ENCODE measurements at regions not wholly inside any gene's neighbourhood (a gene's known extent, or its start where the extent isn't known, plus 50 kb on each side); places are given as distances from the start of the nearest gene placed in this dataset.

DNA sequence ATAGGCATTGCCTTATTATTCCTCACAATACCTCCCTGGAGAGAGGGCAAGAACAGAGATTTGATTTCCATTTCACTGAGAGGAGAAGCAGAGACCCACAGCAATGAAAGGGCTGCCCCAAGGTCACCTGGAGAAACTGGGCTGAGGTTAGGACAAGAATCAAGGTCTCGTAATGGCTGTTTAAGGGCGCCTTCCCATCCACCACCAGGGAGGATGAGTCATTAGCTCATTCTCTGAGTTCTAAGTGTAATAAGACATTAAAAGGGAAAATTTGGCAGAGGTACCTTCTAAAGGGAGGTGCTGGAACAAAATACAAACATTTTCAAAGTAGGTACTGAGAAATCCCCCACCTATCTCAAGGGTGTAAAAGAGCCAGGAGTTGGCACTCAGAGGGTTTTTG lies 52.6 kb upstream of the TCERG1 start:
- Mint-ChIP-seq H3K4me1 (ENCODE audit: low read depth) (no peaks in the 10 kb centered on the region), H3K27ac (no peak overlapping the region), H3K4me3 (no peak overlapping the region), H3K36me3 (ENCODE audit: low read depth) (no peaks in the 10 kb centered on the region), H3K27me3 (peaks cover 51% of the 10 kb centered on the region), H3K9me3 (no peaks in the 10 kb centered on the region)
- Histone ChIP-seq H3K36me3 (ENCODE audit: insufficient read depth, low read length) (no peaks in the 10 kb centered on the region), H3K4me3 (ENCODE audit: low read length) (no peak overlapping the region), H3K27ac (ENCODE audit: low read depth in 1 of 2, low read length in 2 of 2) (no peak overlapping the region), H3K4me1 (ENCODE audit: insufficient read depth, low read length) (no peaks in the 10 kb centered on the region), H3K9me3 (ENCODE audit: control insufficient read depth in 1 of 2, insufficient read depth in 1 of 2, low read length in 2 of 2) (no peaks in the 10 kb centered on the region), H3K27me3 (ENCODE audit: control insufficient read depth in 1 of 2, insufficient read depth in 2 of 2, low read length in 2 of 2) (peaks cover 3 to 21% of the 10 kb centered on the region in 2 experiments)
- no peak for TF ChIP-seq CTCF (IDR thresholded peaks at IDR 0.05)
- ChIA-PET POLR2A (no interaction called here), CTCF (no interaction called here)
- ATAC-seq (ENCODE audit: poor library complexity) (no peak), DNase-seq (no peak)
- intact Hi-C loops (cut with DNase I, micrococcal nuclease), result no loop called here

DNA sequence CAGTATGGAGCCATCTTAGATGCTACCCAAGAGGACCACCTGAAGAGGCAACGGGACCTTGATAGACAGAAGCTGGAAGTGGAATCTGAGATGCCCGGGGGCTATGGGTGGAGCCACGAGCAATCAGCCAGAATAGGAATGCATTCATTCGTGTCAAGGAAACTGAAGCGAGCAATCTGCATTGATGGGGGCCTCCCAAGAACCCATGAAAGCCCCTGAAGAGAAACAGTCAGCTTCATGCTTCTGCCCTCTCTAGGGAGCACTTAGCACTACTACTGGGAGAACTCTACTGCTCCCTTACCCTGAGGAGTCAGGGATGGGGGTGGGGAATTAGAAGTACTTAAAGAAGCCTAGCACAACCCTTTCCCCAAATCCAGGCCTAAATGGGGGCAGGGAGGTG lies 51.9 kb upstream of the TCERG1 start:
- ChIA-PET CTCF (no interaction called here), POLR2A (no interaction called here)
- H3K9me3 ChIP-seq (ENCODE audit: control insufficient read depth in 1 of 2, insufficient read depth in 1 of 2, low read length in 2 of 2), result no peaks in the 10 kb centered on the region
- no peaks in the 10 kb centered on the region for H3K36me3 ChIP-seq (ENCODE audit: insufficient read depth, low read length)
- no peak for ATAC-seq (ENCODE audit: poor library complexity)
- H3K4me1 ChIP-seq (ENCODE audit: insufficient read depth, low read length), result no peaks in the 10 kb centered on the region
- H3K27me3 ChIP-seq (ENCODE audit: control insufficient read depth in 1 of 2, insufficient read depth in 2 of 2, low read length in 2 of 2), result peaks cover 3 to 18% of the 10 kb centered on the region in 2 experiments
- Mint-ChIP-seq H3K4me3 (no peak overlapping the region), H3K27me3 (peaks cover 57% of the 10 kb centered on the region), H3K4me1 (ENCODE audit: low read depth) (no peaks in the 10 kb centered on the region), H3K9me3 (no peaks in the 10 kb centered on the region), H3K36me3 (ENCODE audit: low read depth) (no peaks in the 10 kb centered on the region), H3K27ac (no peak overlapping the region)
- no peak overlapping the region for H3K4me3 ChIP-seq (ENCODE audit: low read length)
- no peak overlapping the region for H3K27ac ChIP-seq (ENCODE audit: low read depth in 1 of 2, low read length in 2 of 2)
- intact Hi-C loops (cut with DNase I, micrococcal nuclease), result no loop called here
- no peak for DNase-seq
- no peak for TF ChIP-seq CTCF (IDR thresholded peaks at IDR 0.05)

All from CD4-positive, alpha-beta T cell (primary cell).